GM19438 (cell line): ENCODE measurements at regions not wholly inside any gene's neighbourhood (a gene's known extent, or its start where the extent isn't known, plus 50 kb on each side); places are given as distances from the start of the nearest gene placed in this dataset.
"Not testable (repeated sequence)": the region's sequence is repeated elsewhere in the genome, so short reads cannot be mapped to it uniquely, and the experiment has no call there.

Experiments used
- ATAC-seq: cut with Tn5 transposase; IDR thresholded peaks from one replicate; pipeline ENCODE4 v1.9.1; 2021; ENCODE audit warnings: low read depth; ENCODE audit not compliant: unreplicated experiment

GRCh38 chr21:6058997-6059396 is 4462.4 kb upstream of the TPTE start:
- ATAC-seq = not testable (repeated sequence)

GRCh38 chr21:6060054-6060681 is 4461.2 kb upstream of the TPTE start:
- not testable (repeated sequence) for ATAC-seq

DNA sequence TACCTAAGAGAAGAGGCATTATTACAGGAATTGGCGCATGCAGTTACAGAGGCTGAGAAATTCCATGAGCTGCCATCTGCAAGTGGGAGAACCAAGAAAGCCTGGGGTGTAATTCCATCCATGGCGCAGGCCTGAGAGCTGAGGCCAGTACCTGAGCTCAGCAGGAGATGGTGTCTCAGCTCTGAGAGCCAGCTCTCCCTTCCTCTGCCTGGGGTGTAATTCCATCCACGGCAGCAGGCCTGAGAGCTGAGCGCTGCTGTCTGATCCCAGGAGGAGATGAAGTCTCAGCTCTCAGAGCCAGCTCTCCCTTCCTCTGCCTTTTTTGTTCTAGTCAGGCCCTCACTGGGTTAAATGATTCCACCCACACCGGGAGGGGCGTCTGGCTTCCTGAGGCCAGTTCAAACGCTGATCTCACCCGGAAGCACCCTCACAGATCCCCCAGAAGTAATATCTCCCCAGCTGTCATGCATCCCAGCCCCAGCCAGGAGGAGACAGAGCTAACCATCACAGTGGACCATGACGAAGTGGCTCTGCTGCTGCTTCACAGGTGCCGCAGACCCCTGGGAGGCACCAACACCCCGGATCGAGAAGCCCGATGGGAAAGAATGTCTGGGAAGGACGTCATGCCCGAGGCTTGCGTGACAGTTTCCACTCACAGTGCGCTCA is 4454.9 kb upstream of the TPTE start:
- ATAC-seq = not testable (repeated sequence)

DNA sequence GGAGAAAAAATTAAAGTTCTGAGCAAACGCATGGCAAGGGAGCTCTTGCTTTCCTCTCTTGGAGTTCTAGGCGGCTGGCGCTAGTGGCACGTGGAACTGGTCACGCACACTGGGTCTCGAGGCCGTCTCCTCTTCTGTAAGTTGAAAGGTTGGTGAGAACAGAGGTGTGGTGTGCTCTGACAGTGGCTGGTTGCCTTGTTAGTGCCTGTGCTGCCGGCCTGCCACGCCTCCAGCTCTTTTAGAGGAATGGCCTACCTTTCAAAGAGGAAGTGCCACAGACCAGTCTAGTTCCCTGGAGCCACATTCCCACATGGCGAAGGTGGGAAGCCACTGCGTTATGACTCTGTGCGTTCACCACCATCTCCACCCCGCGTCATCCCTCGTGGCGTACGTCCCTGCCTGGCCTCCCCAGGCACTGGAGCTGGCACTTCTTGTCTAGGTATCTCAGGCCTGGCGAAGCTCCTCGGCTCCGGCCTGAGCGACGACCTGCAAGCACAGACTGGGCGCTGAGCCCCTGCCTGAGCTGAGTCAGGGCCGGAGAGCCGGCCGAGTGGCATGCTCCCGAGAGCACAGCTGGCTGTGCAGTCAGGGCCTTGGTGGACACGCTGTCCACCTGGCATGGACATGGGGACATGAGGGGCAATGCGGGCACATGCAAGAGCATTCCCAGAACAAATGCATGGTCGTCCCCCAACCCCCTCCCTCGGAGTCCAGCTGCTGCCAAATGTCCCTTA is 4453.1 kb upstream of the TPTE start:
- ATAC-seq = not testable (repeated sequence)

DNA sequence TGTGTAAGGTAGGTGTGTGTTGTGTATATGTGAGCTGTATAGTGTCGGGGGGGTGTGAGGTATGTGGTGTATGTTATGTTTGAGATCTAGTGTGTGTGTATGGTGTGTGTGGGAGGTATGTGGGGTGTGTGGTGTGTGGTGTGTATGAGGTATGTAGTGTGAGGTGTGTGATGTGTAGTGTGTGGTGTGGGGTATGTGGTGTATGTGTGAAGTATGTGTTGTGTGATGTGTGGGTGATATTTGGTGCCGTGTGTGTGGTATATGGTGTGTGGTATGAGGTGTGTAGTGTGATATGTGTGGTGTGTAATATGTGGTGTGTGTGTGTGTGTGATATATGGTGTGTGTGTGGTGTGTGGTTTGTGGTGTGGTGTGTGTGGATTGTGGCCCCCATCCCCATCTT is 4451.2 kb upstream of the TPTE start:
- not testable (repeated sequence) for ATAC-seq

GRCh38 chr21:6072691-6073090 is 4448.7 kb upstream of the TPTE start:
- ATAC-seq = not testable (repeated sequence)

DNA sequence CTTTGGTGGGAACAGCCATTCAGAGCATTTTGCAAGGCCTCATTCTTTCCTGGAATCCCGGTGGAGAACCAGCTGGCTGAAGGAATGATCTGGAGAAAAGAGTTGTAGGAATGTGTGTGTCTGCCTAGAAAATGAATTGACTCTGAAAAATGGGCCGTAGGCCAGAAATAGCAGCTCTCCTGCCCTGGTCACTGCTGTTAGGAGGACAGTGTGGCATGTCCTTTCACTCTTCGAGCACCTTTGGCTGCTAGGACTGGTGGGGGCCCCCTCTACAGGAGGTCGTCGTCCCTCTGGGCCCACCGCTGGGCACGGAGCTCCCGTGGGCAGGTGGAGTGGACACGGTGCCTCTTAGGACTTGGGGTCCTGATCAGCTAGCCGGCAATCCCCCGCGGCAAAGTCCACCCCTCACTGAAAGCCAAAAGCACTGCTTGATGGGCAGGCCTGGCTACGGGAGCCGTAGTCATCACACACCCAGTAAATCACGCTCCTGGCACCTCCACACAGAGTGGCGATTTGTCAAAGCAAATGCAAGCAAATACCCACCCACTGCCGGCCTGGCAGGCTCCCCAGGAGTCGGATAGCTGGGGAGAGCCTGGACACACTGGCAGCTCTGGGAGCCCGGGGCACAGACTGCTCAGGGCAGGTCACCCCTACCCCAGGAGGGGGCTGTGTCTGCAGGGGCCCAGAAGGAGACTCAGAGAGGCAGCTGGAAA is 4447.2 kb upstream of the TPTE start:
- not testable (repeated sequence) for ATAC-seq

- ATAC-seq = not testable (repeated sequence)
Observed at GRCh38 chr21:6074935-6075334, 4446.4 kb upstream of the TPTE start.

GRCh38 chr21:6075627-6076208 is 4445.7 kb upstream of the TPTE start:
- not testable (repeated sequence) for ATAC-seq

DNA sequence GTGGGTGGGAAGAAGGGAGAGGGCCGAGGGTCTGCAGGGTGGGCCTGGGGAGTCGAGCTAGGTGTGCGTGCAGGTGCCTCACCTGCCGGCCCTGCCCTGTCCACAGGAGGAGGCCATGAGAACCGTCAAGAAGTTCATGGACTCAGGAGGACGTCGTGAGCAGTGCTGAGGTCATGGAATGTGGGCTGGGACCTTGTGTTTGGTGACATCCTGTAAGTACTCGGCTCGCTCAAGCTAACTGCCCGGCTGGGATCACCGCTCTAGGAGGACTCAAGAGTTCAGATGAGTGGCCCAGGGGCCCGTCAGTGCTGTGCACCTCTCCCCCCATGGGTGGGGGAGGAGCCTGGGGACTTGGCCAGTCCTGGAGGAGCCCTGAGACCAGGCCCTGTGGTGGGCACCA is 4444.0 kb upstream of the TPTE start:
- ATAC-seq = not testable (repeated sequence)

DNA sequence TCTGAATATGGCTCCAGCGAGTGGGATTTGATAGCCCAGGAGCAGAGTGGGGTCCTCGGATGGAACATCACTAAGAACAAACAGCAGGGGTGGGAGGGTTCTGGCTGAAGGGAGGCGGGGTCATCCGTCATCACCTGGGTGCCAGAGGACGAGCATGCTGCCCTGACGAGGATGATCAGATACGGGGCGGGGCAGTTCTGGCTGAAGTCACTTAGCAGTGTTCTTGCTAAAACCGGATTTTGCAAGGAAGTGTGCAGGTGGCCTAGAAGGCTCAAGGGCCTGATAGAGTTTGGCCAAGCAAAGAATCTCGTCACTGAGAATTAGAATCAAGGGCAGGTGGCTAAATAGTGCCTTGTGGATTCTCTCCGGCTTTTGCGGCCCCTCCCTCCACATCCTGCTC is 4442.5 kb upstream of the TPTE start:
- ATAC-seq = not testable (repeated sequence)

DNA sequence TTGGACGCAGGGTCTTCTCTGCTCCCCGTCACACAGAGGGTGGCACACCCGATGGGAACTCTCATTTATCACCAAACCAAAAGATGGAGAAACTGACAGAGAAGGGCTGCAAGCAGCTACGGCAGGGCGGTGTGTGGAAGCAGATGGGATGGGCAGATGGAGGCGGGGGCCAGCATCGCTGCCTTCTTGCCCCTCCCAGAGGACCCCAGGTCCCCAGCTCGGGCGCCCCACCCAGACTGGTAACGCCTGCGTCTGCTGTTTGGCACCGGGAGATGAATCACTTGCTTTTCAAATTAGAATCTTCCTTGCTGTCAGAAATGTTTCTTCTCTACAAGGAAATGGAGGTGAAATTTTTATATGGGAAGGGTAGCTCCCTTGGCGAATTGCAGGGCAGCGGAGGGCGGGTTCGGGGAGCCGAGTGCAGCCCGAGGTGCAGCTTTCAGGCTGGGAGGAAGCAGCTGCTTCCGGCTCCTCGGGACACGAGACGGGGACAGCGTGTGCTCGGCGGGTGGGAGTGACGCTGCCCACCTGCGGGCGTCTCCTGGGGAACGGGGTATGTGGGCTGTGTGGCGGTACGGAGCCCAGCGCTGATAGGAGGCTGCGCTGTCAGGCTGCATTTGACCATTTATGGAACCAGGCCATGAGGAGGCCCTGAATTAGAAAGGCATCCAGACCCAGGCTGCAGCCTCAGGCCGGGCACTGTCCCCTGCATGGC is 4440.3 kb upstream of the TPTE start:
- ATAC-seq = not testable (repeated sequence)

- ATAC-seq = not testable (repeated sequence)
Observed at GRCh38 chr21:6082166-6082565, 4439.2 kb upstream of the TPTE start.

GRCh38 chr21:6083574-6084120 is 4437.7 kb upstream of the TPTE start:
- not testable (repeated sequence) for ATAC-seq

DNA sequence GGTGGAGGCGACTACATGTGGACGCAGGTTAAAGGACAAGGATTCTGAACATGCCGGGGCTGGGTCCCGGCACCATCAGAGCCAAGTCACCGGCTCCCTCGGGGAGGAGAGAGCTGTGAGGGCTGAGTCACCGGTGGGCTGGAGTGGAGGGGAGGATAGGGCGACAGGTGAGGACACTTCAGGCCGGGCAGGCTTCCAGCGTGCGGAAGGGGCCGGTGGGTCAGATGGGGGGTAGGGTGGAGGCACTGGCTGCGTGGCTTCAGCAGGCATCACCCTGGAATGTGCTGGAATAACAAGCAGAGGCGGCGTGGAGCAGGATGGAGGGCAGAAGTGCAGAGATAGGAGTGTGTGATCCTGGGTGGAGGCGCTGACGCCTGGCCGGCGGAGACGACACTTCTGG is 4435.3 kb upstream of the TPTE start:
- not testable (repeated sequence) for ATAC-seq

DNA sequence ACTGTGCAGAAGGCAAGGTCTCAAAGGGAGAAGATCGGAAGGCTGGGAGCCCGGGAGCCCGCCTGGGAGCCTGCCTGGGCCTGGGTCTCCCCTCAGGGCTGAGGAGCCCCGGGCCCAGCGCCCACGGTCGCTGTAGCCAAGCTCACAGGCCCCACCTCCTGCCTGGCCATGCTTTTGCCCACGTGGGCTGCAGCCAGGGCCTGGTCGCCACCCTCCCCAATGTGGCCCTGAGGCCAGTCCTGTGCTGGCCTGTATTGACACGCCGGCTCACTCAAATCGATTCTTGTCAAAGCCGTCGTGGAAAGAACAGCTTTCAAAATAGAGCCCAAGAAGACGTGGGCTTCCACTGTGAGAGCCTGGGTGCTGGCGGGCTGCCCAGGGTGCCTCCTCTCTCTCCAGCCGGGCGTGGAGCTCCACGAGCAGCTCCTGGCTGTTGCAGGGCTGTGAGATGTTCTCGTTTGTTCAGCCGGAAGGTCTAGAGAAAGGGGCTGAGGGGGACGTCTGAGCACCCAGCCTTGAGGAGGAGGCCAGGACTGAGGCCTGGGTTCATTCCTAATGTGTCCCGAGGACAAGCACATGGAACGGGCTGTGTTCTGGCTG is 4433.7 kb upstream of the TPTE start:
- ATAC-seq = not testable (repeated sequence)

GRCh38 chr21:6090286-6090908 is 4431.0 kb upstream of the TPTE start:
- not testable (repeated sequence) for ATAC-seq

GRCh38 chr21:6091335-6092027 is 4429.9 kb upstream of the TPTE start:
- not testable (repeated sequence) for ATAC-seq
